NCI-H345 (cell line): ENCODE measurements at regions not wholly inside any gene's neighbourhood (a gene's known extent, or its start where the extent isn't known, plus 50 kb on each side); places are given as distances from the start of the nearest gene placed in this dataset.
"Not testable (repeated sequence)": the region's sequence is repeated elsewhere in the genome, so short reads cannot be mapped to it uniquely, and the experiment has no call there.

Source experiments
- DNase-seq: peaks from one replicate; lab custom pipeline; 2025; lab: John Stamatoyannopoulos, UW

DNA sequence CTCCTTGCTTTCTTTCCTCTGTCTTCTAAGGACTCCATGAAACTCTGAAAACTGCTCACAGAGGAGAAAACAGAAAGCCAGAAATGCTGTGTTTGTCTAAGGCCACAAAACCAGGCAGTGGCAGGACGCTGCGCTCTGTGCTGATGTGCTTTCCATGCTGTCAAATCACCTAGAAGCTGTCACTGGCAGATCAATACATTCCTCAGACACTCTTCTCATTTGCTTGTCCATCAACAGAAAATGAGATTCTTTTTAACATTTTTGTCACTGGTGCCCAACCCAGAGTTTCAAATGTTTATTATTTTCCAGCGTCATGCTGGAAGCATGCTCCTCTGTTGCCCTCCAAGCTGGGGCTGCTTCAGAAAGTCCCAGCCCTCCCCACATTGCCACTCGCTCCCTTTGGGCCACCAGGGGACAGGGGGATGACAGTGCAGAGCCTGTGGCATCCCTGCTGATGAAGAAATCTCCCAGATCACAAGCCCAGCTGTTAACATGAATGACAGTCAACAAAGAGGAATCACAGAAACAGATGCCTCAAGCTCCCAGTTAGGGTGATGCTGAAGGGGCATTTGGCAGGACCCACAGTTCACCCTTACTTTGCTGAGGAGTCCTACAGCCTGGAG is 117.5 kb upstream of the MEIS1 start:
- DNase-seq: no peak

- no peak for DNase-seq
Observed at GRCh38 chr2:66306483-66306882, 128.4 kb upstream of the MEIS1 start.

DNA sequence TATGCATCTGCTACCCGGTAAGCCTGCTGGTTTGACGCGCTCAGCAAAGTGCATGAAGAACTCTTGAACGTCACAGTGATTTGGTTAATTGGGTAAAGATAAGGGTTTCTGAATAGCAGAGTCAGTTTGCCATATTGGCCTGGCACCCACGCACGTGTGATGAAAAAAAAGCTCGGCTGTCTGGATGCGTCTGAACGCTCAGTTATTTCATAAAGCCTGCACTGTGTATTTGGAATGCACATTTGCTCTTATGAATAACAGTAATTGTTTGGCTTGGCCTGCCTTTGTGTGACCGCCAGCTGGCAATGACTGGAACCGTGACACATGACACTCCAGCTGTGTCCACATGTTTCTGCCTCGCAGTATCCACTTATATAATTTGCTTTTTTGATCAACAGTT is 129.2 kb upstream of the MEIS1 start:
- DNase-seq: peak; percentile 83

- no peak for DNase-seq
Observed at GRCh38 chr2:66303471-66303870, 131.5 kb upstream of the MEIS1 start.

DNA sequence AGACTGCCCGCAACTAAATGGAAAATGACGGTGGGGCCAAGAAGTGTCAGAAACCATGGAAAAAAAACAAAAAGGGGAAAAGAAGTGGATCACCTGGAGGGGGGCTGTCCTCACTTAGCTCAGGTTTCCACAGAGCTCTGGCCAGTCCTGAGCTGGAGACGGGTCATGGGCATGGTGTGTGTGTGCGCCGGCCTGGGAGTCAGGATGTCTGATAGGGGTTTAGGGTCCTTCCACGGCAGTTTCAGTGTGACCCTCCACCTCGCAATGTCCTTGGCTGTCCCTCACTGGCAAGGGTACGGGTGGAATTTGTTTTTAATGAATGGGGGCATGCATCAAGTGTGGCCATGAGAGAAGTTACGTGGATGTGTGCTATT is 133.2 kb upstream of the MEIS1 start:
- no peak for DNase-seq

- no peak for DNase-seq
Observed at GRCh38 chr2:66301022-66301766, 133.7 kb upstream of the MEIS1 start.

DNA sequence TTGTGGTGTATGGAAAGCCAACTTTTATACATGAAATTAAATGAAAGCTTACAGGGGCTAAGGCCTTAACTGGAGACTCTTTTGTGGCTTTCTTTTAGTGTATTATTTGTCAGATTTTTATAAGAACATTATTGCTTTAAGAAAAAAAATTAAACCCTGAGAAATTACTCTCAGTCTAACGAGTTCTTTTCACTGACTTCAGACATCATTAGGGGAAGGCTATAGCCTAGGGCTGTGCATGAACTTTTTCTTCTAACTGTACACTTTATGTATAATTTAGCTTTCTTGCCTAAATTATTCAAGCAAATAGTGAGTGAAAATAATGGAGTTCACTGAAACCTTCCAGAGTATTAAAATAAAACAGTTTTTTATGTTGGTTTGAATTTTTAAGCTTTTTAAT is 151.1 kb upstream of the MEIS1 start:
- DNase-seq: no peak

DNA sequence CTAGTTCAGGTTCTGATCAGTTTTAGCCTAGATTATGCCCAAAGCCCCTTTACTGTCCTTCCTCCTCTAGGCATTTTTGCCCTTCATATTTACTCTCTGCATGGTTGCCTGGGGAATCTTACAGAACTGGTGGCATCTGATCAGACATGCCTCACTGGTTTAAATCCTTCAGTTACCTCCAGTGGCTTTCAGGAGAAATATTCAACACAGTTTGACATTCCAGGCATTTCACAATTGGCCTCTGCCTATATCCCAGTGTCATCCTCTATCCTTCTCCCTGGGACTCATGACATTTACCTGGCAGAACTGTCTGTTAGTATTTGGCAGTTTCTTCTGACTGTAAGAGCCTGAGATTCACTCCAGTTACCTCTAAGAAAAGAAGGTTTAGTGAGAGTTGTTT is 152.9 kb upstream of the MEIS1 start:
- no peak for DNase-seq

DNA sequence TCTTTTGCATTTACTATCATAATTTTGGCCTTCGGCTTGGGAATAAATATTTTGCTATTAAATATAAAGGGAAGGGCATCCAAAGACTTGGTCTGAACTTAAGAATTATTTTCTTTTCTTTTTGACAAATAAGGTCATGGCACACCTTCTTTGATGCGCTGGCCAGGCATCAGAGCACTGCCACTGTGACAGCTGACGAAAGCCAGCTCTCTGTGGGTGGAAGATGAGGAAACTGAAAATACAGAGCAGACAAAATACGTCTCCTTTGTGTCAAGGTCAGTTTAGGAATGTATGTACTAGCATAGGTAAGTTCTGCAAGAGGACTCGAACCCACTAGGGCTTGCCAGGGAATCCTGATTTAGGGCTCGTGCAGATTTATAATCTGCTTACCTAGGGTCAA is 155.9 kb upstream of the MEIS1 start:
- no peak for DNase-seq

GRCh38 chr2:66275984-66276383 is 158.9 kb upstream of the MEIS1 start:
- DNase-seq: no peak

GRCh38 chr2:66273933-66274490 is 160.9 kb upstream of the MEIS1 start:
- no peak for DNase-seq

- no peak for DNase-seq
Observed at GRCh38 chr2:66272751-66273150, 162.2 kb upstream of the MEIS1 start.

DNA sequence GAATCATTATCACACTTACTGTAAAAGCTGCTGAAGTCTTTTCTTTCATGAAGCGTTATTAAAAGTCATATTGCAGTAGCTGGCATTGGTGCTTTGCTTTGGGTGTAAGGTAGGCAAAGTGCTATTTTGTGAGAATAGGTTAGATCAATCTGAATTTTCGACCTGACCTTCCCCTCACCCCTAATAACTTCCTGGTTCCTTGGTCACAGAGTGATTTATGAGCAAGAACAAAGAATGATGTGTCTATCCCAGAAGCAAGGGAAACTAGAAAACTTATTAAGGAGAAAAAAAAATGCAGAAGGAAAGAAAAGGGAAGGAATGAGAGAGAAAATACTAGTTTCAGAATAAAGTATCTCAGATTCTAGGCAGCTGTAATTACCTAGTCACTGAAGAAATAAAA is 163.1 kb upstream of the MEIS1 start:
- no peak for DNase-seq

DNA sequence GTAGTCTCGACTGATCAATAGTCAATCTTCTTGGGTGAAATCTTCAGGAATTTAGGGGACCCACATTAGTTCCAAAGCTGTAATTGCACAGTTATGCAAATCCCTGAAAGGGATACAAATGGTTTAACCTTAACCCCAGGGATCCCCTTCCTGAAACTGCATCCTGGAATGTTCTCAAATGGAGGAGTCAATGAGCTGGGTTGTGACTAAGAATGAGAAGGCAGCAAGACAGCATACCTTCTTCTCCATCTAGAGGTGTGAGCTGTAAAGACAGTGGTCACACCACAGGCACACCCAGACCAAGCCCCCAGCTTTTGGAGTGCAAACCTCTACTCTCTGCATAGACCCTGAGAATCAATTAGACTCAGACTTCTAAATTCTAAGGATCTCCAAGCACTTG is 164.7 kb upstream of the MEIS1 start:
- no peak for DNase-seq

DNA sequence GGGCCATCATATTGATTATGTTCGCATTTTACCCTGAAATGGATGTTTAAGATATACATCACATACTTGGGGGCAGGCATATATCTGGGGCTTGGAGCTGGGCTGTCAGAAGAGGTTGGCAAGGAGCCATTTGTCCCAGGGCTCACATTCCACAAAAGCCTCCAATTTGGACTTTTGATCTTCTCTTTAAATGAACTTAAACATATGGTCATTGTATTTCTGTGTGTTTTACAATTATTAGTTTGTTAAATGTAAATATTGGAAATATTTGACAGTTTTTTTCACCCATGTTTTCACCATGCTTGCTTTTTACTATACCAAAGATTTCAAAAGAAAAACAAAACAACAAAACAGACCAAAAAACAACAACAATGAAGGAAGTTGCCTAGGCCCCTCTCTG is 165.8 kb upstream of the MEIS1 start:
- no peak for DNase-seq

DNA sequence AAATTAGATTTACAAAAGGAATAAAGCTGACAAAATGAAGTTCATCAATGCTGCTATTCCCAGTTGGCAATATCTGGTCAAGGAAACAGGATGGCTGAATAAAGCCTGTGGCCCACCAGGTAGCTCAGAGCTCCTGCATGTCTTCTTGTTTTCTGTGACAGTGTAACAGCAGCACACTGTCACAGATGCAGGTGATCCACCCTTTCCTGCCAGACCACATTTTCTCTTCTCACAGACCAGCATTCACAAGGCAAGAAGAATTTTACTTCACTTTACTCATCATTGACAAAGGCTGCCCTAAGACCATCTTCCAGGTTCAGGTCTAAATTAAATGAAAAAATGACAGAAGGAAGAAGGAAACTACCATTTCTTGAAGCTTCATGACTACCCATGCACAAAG is 166.2 kb upstream of the MEIS1 start:
- DNase-seq: no peak

DNA sequence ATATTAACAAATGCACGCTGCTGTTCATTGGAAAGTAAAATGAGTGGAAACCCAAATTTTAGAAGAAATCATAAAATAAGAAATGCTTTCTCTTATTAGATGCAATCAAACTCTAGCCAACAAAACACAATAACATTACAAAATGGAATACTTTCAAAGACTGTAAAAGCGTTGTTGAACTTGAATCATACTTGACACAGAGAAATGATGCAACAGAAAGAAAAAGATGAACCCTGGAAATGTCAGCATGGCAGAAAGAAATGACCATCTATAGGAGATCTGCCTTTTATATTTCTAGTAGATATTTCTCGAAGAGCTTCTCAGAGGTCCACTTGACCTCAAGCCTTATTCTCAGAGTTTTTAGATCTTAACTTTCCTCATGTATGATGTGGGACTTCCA is 170.6 kb upstream of the MEIS1 start:
- DNase-seq: no peak

DNA sequence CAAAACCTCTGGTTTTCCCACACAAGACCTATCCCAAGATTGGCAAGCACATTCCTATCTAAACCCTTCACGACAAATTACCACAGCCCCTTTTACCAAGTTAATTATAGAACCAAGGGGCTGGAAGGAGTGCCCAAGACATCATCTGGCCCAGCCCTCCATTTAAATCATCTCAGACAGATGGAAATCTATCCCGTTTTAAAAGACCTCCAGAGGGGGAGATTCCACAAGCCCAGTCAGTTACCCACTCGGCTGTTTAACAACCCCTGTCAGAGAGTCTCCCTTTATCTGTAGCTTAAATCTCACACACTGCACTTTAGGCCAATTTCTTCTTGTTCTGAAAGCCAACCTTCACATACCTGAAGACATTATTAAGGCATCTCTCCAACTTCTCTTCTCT is 179.1 kb upstream of the MEIS1 start:
- DNase-seq: no peak

DNA sequence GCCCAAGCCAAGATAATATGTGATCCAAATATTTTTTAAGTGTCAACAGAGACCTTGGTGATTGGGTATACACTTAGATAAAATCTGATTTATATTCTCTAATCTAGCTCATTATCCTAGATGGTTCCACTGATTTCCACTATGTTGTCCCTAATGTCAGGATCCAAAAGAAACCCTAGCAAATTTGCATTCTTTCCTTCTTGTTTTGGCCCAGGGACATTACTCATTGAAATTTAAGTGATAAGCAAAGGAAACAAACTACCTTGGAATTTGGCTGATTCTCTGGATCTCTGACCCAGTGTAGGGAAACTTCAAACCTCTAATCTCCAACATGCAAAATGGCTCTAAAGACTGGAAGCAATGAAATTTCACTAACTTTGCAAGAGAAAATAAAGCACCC is 179.8 kb upstream of the MEIS1 start:
- DNase-seq: no peak

DNA sequence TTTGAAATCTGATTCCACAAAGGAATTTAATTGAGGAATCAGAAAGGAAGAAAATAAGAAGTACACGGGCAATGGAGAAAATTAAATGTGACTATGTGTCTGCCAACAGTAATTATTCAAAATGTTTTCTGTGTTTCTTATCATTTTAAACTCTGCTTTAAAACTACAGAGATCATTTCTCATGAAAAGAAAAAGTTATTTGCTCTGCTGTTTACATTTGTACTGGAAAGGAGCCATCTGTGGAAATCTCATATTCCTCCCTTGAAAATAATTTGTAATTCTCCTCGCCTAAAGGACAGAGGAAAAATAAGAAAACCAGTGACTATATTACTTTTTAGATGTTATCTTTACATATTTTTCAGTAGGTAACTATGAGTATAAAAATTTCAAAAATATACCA is 181.9 kb upstream of the MEIS1 start:
- no peak for DNase-seq

- DNase-seq: peak; percentile 41
Observed at GRCh38 chr2:66252109-66252508, 182.8 kb upstream of the MEIS1 start.

- no peak for DNase-seq
Observed at GRCh38 chr2:66251573-66251972, 183.4 kb upstream of the MEIS1 start.

DNA sequence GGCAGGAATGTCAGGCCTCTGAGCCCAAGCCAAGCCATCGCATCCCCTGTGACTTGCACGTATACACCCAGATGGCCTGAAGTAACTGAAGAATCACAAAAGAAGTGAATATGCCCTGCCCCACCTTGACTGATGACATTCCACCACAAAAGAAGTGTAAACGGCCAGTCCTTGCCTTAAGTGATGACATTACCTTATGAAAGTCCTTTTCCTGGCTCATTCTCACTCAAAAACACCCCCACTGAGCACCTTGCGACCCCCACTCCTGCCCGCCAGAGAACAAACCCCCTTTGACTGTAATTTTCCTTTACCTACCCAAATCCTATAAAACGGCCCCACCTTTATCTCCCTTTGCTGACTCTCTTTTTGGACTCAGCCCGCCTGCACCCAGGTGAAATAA is 185.8 kb upstream of the MEIS1 start:
- DNase-seq: not testable (repeated sequence)

DNA sequence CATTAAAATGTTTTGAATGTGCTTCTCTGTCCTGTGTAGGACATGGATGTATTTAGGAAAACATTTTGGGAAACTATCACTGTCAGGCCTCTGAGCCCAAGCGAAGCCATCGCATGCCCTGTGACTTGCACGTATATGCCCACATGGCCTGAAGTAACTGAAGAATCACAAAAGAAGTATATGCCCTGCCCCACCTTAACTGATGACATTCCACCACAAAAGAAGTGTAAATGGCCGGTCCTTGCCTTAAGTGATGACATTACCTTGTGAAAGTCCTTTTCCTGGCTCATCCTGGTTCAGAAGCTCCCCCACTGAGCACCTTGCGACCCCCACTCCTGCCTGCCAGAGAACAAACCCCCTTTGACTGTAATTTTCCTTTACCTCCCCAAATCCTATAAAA is 191.1 kb upstream of the MEIS1 start:
- DNase-seq: not testable (repeated sequence)
